ENCODE measurements at regions not wholly inside any gene's neighbourhood (a gene's known extent, or its start where the extent isn't known, plus 50 kb on each side); places are given as distances from the start of the nearest gene placed in this dataset.

- no peak overlapping the region for H3K27ac Mint-ChIP-seq
- H3K4me3 Mint-ChIP-seq = no peak overlapping the region
- no peaks in the 10 kb centered on the region for H3K36me3 Mint-ChIP-seq
- H3K4me1 Mint-ChIP-seq (ENCODE audit: unreplicated experiment) = peaks cover 3% of the 10 kb centered on the region
- DNase-seq (ENCODE audit: extremely low spot score, unreplicated experiment) = no peak
- TF ChIP-seq, protein P1, sequence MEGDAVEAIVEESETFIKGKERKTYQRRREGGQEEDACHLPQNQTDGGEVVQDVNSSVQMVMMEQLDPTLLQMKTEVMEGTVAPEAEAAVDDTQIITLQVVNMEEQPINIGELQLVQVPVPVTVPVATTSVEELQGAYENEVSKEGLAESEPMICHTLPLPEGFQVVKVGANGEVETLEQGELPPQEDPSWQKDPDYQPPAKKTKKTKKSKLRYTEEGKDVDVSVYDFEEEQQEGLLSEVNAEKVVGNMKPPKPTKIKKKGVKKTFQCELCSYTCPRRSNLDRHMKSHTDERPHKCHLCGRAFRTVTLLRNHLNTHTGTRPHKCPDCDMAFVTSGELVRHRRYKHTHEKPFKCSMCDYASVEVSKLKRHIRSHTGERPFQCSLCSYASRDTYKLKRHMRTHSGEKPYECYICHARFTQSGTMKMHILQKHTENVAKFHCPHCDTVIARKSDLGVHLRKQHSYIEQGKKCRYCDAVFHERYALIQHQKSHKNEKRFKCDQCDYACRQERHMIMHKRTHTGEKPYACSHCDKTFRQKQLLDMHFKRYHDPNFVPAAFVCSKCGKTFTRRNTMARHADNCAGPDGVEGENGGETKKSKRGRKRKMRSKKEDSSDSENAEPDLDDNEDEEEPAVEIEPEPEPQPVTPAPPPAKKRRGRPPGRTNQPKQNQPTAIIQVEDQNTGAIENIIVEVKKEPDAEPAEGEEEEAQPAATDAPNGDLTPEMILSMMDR (conservative IDR thresholded peaks at IDR 0.05) = no peak
- H3K9me3 Mint-ChIP-seq = no peaks in the 10 kb centered on the region
- peaks cover 2% of the 10 kb centered on the region for H3K27me3 Mint-ChIP-seq
Observed at GRCh38 chr2:83574614-83575013, 884.5 kb downstream of the SUCLG1 start.

- TF ChIP-seq, protein P1 (conservative IDR thresholded peaks at IDR 0.05) = no peak
- H3K36me3 Mint-ChIP-seq = no peaks in the 10 kb centered on the region
- H3K9me3 Mint-ChIP-seq = no peaks in the 10 kb centered on the region
- peaks cover 2% of the 10 kb centered on the region for H3K27me3 Mint-ChIP-seq
- no peak overlapping the region for H3K27ac Mint-ChIP-seq
- H3K4me3 Mint-ChIP-seq = no peak overlapping the region
- DNase-seq (ENCODE audit: extremely low spot score, unreplicated experiment) = no peak
- H3K4me1 Mint-ChIP-seq (ENCODE audit: unreplicated experiment) = no peaks in the 10 kb centered on the region
Observed at GRCh38 chr2:83573060-83573459, 886.0 kb downstream of the SUCLG1 start.

- H3K36me3 Mint-ChIP-seq = no peaks in the 10 kb centered on the region
- DNase-seq (ENCODE audit: extremely low spot score, unreplicated experiment) = no peak
- H3K4me3 Mint-ChIP-seq = no peak overlapping the region
- peaks cover 2% of the 10 kb centered on the region for H3K27me3 Mint-ChIP-seq
- H3K27ac Mint-ChIP-seq = no peak overlapping the region
- no peaks in the 10 kb centered on the region for H3K9me3 Mint-ChIP-seq
- no peaks in the 10 kb centered on the region for H3K4me1 Mint-ChIP-seq (ENCODE audit: unreplicated experiment)
- TF ChIP-seq, protein P1 (conservative IDR thresholded peaks at IDR 0.05) = no peak
Observed at GRCh38 chr2:83572400-83572799, 886.7 kb downstream of the SUCLG1 start.

GRCh38 chr2:83567551-83567950, 891.5 kb downstream of the SUCLG1 start:
- no peak for DNase-seq (ENCODE audit: extremely low spot score, unreplicated experiment)
- H3K27ac Mint-ChIP-seq = no peak overlapping the region
- no peaks in the 10 kb centered on the region for H3K27me3 Mint-ChIP-seq
- no peaks in the 10 kb centered on the region for H3K36me3 Mint-ChIP-seq
- no peaks in the 10 kb centered on the region for H3K4me1 Mint-ChIP-seq (ENCODE audit: unreplicated experiment)
- H3K9me3 Mint-ChIP-seq = no peaks in the 10 kb centered on the region
- TF ChIP-seq, protein P1 (conservative IDR thresholded peaks at IDR 0.05) = no peak
- H3K4me3 Mint-ChIP-seq = no peak overlapping the region

DNA sequence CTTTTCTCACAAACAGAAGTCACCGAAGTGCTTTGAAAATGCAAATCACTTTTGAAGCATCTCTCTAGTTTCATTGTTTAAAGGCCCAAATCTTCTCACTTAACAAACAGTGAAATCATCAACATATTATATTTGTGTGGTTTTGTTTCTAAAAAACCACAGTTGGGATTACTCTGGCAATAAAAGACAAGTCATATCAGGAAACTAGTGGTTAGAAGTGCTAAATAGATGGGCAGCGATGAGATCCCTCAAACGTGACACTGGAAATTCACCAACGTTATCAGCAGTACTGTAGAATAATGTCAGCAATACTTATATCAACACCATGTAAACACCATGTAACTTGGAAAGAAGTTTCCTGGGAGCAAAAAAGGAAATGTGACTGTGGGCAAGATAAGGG, 893.5 kb downstream of the SUCLG1 start:
- Mint-ChIP-seq H3K4me1 (ENCODE audit: unreplicated experiment) (no peaks in the 10 kb centered on the region), H3K27me3 (no peaks in the 10 kb centered on the region), H3K27ac (no peak overlapping the region), H3K4me3 (no peak overlapping the region), H3K36me3 (no peaks in the 10 kb centered on the region), H3K9me3 (no peaks in the 10 kb centered on the region)
- TF ChIP-seq, protein P1 (conservative IDR thresholded peaks at IDR 0.05) = no peak
- DNase-seq (ENCODE audit: extremely low spot score, unreplicated experiment) = no peak

- Mint-ChIP-seq H3K4me1 (ENCODE audit: unreplicated experiment) (no peaks in the 10 kb centered on the region), H3K4me3 (no peak overlapping the region), H3K36me3 (no peaks in the 10 kb centered on the region), H3K27ac (no peak overlapping the region), H3K27me3 (no peaks in the 10 kb centered on the region), H3K9me3 (no peaks in the 10 kb centered on the region)
- no peak for DNase-seq (ENCODE audit: extremely low spot score, unreplicated experiment)
- TF ChIP-seq, protein P1 (conservative IDR thresholded peaks at IDR 0.05) = no peak
Observed at GRCh38 chr2:83565181-83565580, 893.9 kb downstream of the SUCLG1 start.
